Activated naive CD8-positive, alpha-beta T cell treated with anti-CD3 and anti-CD28 coated beads for 36 hours (primary cell): ENCODE measurements at regions not wholly inside any gene's neighbourhood (a gene's known extent, or its start where the extent isn't known, plus 50 kb on each side); places are given as distances from the start of the nearest gene placed in this dataset.

Experiments
- DNase-seq: peaks from one replicate; pipeline ENCODE4 v3.0.0; 2021
- H3K27ac Mint-ChIP-seq: one replicate; pipeline ENCODE4 v1.8.0; 2022; ENCODE audit warnings: mild to moderate bottlenecking, moderate library complexity, mixed read lengths
- H3K27me3 Mint-ChIP-seq: one replicate; pipeline ENCODE4 v1.8.0; 2022; ENCODE audit warnings: mild to moderate bottlenecking, mixed read lengths
- H3K36me3 Mint-ChIP-seq: one replicate; pipeline ENCODE4 v1.8.0; 2021; ENCODE audit warnings: mild to moderate bottlenecking, mixed read lengths
- H3K4me1 Mint-ChIP-seq: one replicate; pipeline ENCODE4 v1.8.0; 2021; ENCODE audit warnings: mixed read lengths
- H3K4me3 Mint-ChIP-seq: one replicate; pipeline ENCODE4 v1.8.0; 2022; ENCODE audit warnings: mild to moderate bottlenecking, moderate library complexity, mixed read lengths
- H3K9me3 Mint-ChIP-seq: one replicate; pipeline ENCODE4 v1.8.0; 2022; ENCODE audit warnings: mixed read lengths

GRCh38 chr2:155872396-155872795, 460.1 kb downstream of the NR4A2 start:
- no peaks in the 10 kb centered on the region for H3K36me3 Mint-ChIP-seq
- no peaks in the 10 kb centered on the region for H3K4me1 Mint-ChIP-seq
- no peaks in the 10 kb centered on the region for H3K27me3 Mint-ChIP-seq
- peaks cover 17% of the 10 kb centered on the region for H3K9me3 Mint-ChIP-seq
- H3K27ac Mint-ChIP-seq, result no peak overlapping the region
- no peak for DNase-seq
- H3K4me3 Mint-ChIP-seq, result no peak overlapping the region

- Mint-ChIP-seq H3K9me3 (peaks cover 17% of the 10 kb centered on the region), H3K36me3 (no peaks in the 10 kb centered on the region), H3K27me3 (no peaks in the 10 kb centered on the region), H3K4me3 (no peak overlapping the region), H3K27ac (no peak overlapping the region), H3K4me1 (no peaks in the 10 kb centered on the region)
- DNase-seq, result no peak
Measured at GRCh38 chr2:155871940-155872339, 460.6 kb downstream of the NR4A2 start.

GRCh38 chr2:155867564-155867963, 465.0 kb downstream of the NR4A2 start:
- no peaks in the 10 kb centered on the region for H3K27me3 Mint-ChIP-seq
- no peaks in the 10 kb centered on the region for H3K9me3 Mint-ChIP-seq
- no peak overlapping the region for H3K27ac Mint-ChIP-seq
- no peaks in the 10 kb centered on the region for H3K4me1 Mint-ChIP-seq
- no peaks in the 10 kb centered on the region for H3K36me3 Mint-ChIP-seq
- DNase-seq, result no peak
- no peak overlapping the region for H3K4me3 Mint-ChIP-seq

- Mint-ChIP-seq H3K9me3 (no peaks in the 10 kb centered on the region), H3K4me1 (no peaks in the 10 kb centered on the region), H3K27me3 (no peaks in the 10 kb centered on the region), H3K27ac (no peak overlapping the region), H3K36me3 (no peaks in the 10 kb centered on the region), H3K4me3 (no peak overlapping the region)
- no peak for DNase-seq
Measured at GRCh38 chr2:155866477-155866876, 466.0 kb downstream of the NR4A2 start.

GRCh38 chr2:155852156-155852555, 480.4 kb downstream of the NR4A2 start:
- no peaks in the 10 kb centered on the region for H3K4me1 Mint-ChIP-seq
- DNase-seq, result no peak
- H3K27me3 Mint-ChIP-seq, result no peaks in the 10 kb centered on the region
- H3K4me3 Mint-ChIP-seq, result no peak overlapping the region
- H3K36me3 Mint-ChIP-seq, result no peaks in the 10 kb centered on the region
- H3K27ac Mint-ChIP-seq, result no peak overlapping the region
- no peaks in the 10 kb centered on the region for H3K9me3 Mint-ChIP-seq

GRCh38 chr2:155846259-155846658, 486.3 kb downstream of the NR4A2 start:
- Mint-ChIP-seq H3K27ac (no peak overlapping the region), H3K4me3 (no peak overlapping the region), H3K9me3 (no peaks in the 10 kb centered on the region), H3K27me3 (no peaks in the 10 kb centered on the region), H3K4me1 (no peaks in the 10 kb centered on the region), H3K36me3 (no peaks in the 10 kb centered on the region)
- DNase-seq, result no peak

GRCh38 chr2:155844461-155844860, 488.1 kb downstream of the NR4A2 start:
- H3K27me3 Mint-ChIP-seq, result no peaks in the 10 kb centered on the region
- no peaks in the 10 kb centered on the region for H3K9me3 Mint-ChIP-seq
- H3K4me1 Mint-ChIP-seq, result no peaks in the 10 kb centered on the region
- DNase-seq, result no peak
- no peaks in the 10 kb centered on the region for H3K36me3 Mint-ChIP-seq
- no peak overlapping the region for H3K27ac Mint-ChIP-seq
- H3K4me3 Mint-ChIP-seq, result no peak overlapping the region

GRCh38 chr2:155842103-155842502, 490.4 kb downstream of the NR4A2 start:
- Mint-ChIP-seq H3K9me3 (no peaks in the 10 kb centered on the region), H3K36me3 (no peaks in the 10 kb centered on the region), H3K4me1 (no peaks in the 10 kb centered on the region), H3K27ac (no peak overlapping the region), H3K27me3 (no peaks in the 10 kb centered on the region), H3K4me3 (no peak overlapping the region)
- DNase-seq, result no peak

- H3K4me1 Mint-ChIP-seq, result no peaks in the 10 kb centered on the region
- DNase-seq, result no peak
- H3K9me3 Mint-ChIP-seq, result no peaks in the 10 kb centered on the region
- no peak overlapping the region for H3K27ac Mint-ChIP-seq
- no peaks in the 10 kb centered on the region for H3K36me3 Mint-ChIP-seq
- H3K4me3 Mint-ChIP-seq, result no peak overlapping the region
- no peaks in the 10 kb centered on the region for H3K27me3 Mint-ChIP-seq
Measured at GRCh38 chr2:155841442-155841841, 491.1 kb downstream of the NR4A2 start.

GRCh38 chr2:155840661-155841060, 491.9 kb downstream of the NR4A2 start:
- Mint-ChIP-seq H3K9me3 (no peaks in the 10 kb centered on the region), H3K4me1 (no peaks in the 10 kb centered on the region), H3K27ac (no peak overlapping the region), H3K27me3 (no peaks in the 10 kb centered on the region), H3K4me3 (no peak overlapping the region), H3K36me3 (no peaks in the 10 kb centered on the region)
- DNase-seq, result no peak

- Mint-ChIP-seq H3K27me3 (no peaks in the 10 kb centered on the region), H3K9me3 (no peaks in the 10 kb centered on the region), H3K27ac (no peak overlapping the region), H3K4me3 (no peak overlapping the region), H3K4me1 (no peaks in the 10 kb centered on the region), H3K36me3 (no peaks in the 10 kb centered on the region)
- no peak for DNase-seq
Measured at GRCh38 chr2:155839991-155840390, 492.5 kb downstream of the NR4A2 start.

GRCh38 chr2:155839436-155839835, 493.1 kb downstream of the NR4A2 start:
- H3K9me3 Mint-ChIP-seq, result no peaks in the 10 kb centered on the region
- H3K4me1 Mint-ChIP-seq, result no peaks in the 10 kb centered on the region
- H3K27me3 Mint-ChIP-seq, result no peaks in the 10 kb centered on the region
- no peak for DNase-seq
- no peak overlapping the region for H3K4me3 Mint-ChIP-seq
- H3K27ac Mint-ChIP-seq, result no peak overlapping the region
- H3K36me3 Mint-ChIP-seq, result no peaks in the 10 kb centered on the region

GRCh38 chr2:155836439-155836838, 496.1 kb downstream of the NR4A2 start:
- Mint-ChIP-seq H3K4me3 (no peak overlapping the region), H3K27me3 (no peaks in the 10 kb centered on the region), H3K36me3 (no peaks in the 10 kb centered on the region), H3K27ac (no peak overlapping the region), H3K4me1 (no peaks in the 10 kb centered on the region), H3K9me3 (no peaks in the 10 kb centered on the region)
- no peak for DNase-seq

GRCh38 chr2:155830817-155831579, 501.5 kb downstream of the NR4A2 start:
- Mint-ChIP-seq H3K36me3 (no peaks in the 10 kb centered on the region), H3K4me3 (no peak overlapping the region), H3K27ac (no peak overlapping the region), H3K9me3 (peaks cover 2% of the 10 kb centered on the region), H3K4me1 (no peaks in the 10 kb centered on the region), H3K27me3 (no peaks in the 10 kb centered on the region)
- no peak for DNase-seq

GRCh38 chr2:155830351-155830750, 502.2 kb downstream of the NR4A2 start:
- Mint-ChIP-seq H3K27me3 (no peaks in the 10 kb centered on the region), H3K4me3 (no peak overlapping the region)
- no peak for DNase-seq

GRCh38 chr2:155825876-155826275, 506.6 kb downstream of the NR4A2 start:
- Mint-ChIP-seq H3K27ac (no peak overlapping the region), H3K9me3 (peaks cover 2% of the 10 kb centered on the region), H3K4me1 (no peaks in the 10 kb centered on the region), H3K27me3 (no peaks in the 10 kb centered on the region), H3K36me3 (no peaks in the 10 kb centered on the region), H3K4me3 (no peak overlapping the region)
- no peak for DNase-seq

More at GRCh38 chr2:155830351-155830750, 502.2 kb downstream of the NR4A2 start:
- Mint-ChIP-seq H3K9me3 (peaks cover 2% of the 10 kb centered on the region), H3K27ac (no peak overlapping the region), H3K4me1 (no peaks in the 10 kb centered on the region), H3K36me3 (no peaks in the 10 kb centered on the region)
